Gastroesophageal sphincter (tissue), 3 donors: ENCODE measurements at regions not wholly inside any gene's neighbourhood (a gene's known extent, or its start where the extent isn't known, plus 50 kb on each side); places are given as distances from the start of the nearest gene placed in this dataset.

Experiments used
- CTCF ChIP-seq, 4 experiments: fragments of 200-600 bp in 2 of 4; fragments of 450-650 bp in 2 of 4; sonication (generic) in 1 of 4; IDR thresholded peaks; one replicate each; pipeline ENCODE4 v1.5.1; 2017 to 2019; ENCODE audit warnings: antibody characterized with exemption in 4 of 4, mild to moderate bottlenecking in 2 of 4, moderate library complexity in 2 of 4
- EP300 ChIP-seq: sonication (generic); formaldehyde crosslinking; IDR thresholded peaks from one replicate; pipeline ENCODE4 v1.6.1; 2017; ENCODE audit warnings: antibody characterized with exemption, mild to moderate bottlenecking

- no peak for TF ChIP-seq EP300
- TF ChIP-seq CTCF (IDR thresholded peaks at IDR 0.05), result no peak
These were observed 288.5 kb upstream of the POT1 start for GRCh38 chr7:125218076-125218475.
